Nephron (organoid): ENCODE measurements at regions not wholly inside any gene's neighbourhood (a gene's known extent, or its start where the extent isn't known, plus 50 kb on each side); places are given as distances from the start of the nearest gene placed in this dataset.

Source experiments
- H3K27ac Mint-ChIP-seq, 3 experiments: 2 replicates each; pipeline ENCODE4 v1.8.0; 2020; ENCODE audit warnings: mixed read lengths in 3 of 3, mild to moderate bottlenecking in 2 of 3, moderate library complexity in 1 of 3
- H3K27me3 Mint-ChIP-seq: 2 replicates; pipeline ENCODE4 v1.8.0; 2021; ENCODE audit warnings: low read depth, mild to moderate bottlenecking, moderate library complexity, mixed read lengths
- H3K36me3 Mint-ChIP-seq: 2 replicates; pipeline ENCODE4 v1.8.0; 2020; ENCODE audit warnings: low read depth, mixed read lengths
- H3K4me1 Mint-ChIP-seq: 2 replicates; pipeline ENCODE4 v1.8.0; 2020; ENCODE audit warnings: mixed read lengths
- H3K4me3 Mint-ChIP-seq, 3 experiments: 2 replicates each; pipeline ENCODE4 v1.8.0; 2020; ENCODE audit warnings: mild to moderate bottlenecking in 3 of 3, mixed read lengths in 3 of 3, moderate library complexity in 2 of 3
- H3K9me3 Mint-ChIP-seq: 2 replicates; pipeline ENCODE4 v1.8.0; 2020; ENCODE audit warnings: mixed read lengths
- TF ChIP-seq, protein P1 (sequence below), 3 experiments: fragments of 200-600 bp; sonication (generic); IDR thresholded peaks; one replicate each; pipeline ENCODE4 v1.5.0; 2021; ENCODE audit warnings: antibody characterized with exemption in 3 of 3; ENCODE audit not compliant: unreplicated experiment in 3 of 3

DNA sequence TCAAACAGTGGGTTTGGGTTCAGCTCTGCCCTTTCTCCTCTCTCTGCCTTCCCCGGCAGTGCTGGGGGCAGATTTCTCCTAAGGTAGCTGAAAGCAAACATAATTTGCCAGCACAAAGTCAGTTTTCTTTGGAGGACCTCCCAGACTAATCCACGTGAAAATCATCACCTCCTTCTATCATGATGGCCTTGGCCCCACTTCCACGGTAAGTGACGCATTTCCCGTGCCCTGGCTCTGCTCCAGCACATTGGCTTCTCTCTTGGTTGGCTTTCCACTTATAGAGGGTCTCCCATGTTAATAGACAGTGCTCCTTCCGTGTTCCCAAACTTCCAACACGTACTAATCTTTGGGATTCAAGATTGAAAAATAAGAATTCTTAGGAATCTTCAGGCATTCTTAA lies 74.1 kb upstream of the TRIO start:
- TF ChIP-seq, protein P1, sequence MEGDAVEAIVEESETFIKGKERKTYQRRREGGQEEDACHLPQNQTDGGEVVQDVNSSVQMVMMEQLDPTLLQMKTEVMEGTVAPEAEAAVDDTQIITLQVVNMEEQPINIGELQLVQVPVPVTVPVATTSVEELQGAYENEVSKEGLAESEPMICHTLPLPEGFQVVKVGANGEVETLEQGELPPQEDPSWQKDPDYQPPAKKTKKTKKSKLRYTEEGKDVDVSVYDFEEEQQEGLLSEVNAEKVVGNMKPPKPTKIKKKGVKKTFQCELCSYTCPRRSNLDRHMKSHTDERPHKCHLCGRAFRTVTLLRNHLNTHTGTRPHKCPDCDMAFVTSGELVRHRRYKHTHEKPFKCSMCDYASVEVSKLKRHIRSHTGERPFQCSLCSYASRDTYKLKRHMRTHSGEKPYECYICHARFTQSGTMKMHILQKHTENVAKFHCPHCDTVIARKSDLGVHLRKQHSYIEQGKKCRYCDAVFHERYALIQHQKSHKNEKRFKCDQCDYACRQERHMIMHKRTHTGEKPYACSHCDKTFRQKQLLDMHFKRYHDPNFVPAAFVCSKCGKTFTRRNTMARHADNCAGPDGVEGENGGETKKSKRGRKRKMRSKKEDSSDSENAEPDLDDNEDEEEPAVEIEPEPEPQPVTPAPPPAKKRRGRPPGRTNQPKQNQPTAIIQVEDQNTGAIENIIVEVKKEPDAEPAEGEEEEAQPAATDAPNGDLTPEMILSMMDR (IDR thresholded peaks at IDR 0.05; ENCODE audit: unreplicated experiment in 3 of 3), result no peak
- no peak overlapping the region for H3K27ac Mint-ChIP-seq
- no peaks in the 10 kb centered on the region for H3K27me3 Mint-ChIP-seq
- no peaks in the 10 kb centered on the region for H3K4me1 Mint-ChIP-seq
- no peaks in the 10 kb centered on the region for H3K36me3 Mint-ChIP-seq
- no peak overlapping the region for H3K4me3 Mint-ChIP-seq
- peaks cover 5% of the 10 kb centered on the region for H3K9me3 Mint-ChIP-seq

DNA sequence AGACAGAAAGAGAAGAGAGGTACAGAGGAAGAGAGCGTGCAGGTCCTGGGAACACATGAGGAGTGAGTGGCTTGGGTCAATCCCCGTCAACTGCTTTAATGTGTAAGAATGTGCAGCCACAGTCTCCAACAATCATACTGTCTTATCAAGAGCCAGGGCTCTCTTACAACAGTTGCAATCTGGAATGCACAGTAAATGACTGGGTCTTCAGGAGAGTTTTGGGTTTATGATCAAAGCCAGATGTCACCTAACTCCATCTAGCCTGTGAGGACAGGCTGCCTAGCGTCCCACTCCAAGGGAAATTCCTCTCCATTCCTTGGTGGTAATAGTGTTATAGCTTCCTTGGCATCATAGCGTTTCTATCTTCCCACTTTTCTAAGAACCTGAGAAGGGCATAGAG lies 75.0 kb upstream of the TRIO start:
- peaks cover 5% of the 10 kb centered on the region for H3K9me3 Mint-ChIP-seq
- H3K4me3 Mint-ChIP-seq, result no peak overlapping the region
- no peaks in the 10 kb centered on the region for H3K4me1 Mint-ChIP-seq
- H3K27ac Mint-ChIP-seq, result no peak overlapping the region
- peaks cover 2% of the 10 kb centered on the region for H3K27me3 Mint-ChIP-seq
- TF ChIP-seq, protein P1 (IDR thresholded peaks at IDR 0.05; ENCODE audit: unreplicated experiment in 3 of 3), result no peak
- H3K36me3 Mint-ChIP-seq, result no peaks in the 10 kb centered on the region

DNA sequence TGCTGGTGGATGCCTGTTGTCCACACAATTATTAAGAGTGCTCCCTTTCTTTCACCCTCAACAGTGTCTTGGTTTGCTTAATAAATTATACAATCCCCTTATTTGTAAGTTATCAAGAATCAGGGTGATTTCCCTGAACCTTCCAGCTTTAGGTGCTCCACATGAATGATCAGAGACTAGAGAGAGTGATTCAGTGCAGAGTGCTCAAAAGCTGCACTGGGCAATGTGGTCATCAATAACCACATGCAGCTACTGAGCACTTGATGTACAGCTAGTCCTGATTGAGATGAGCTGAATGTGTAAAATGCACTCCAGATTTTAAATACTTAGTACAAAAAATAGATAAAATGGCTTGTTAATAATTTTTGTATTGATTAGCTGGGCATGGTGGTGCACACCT lies 76.8 kb upstream of the TRIO start:
- Mint-ChIP-seq H3K36me3 (no peaks in the 10 kb centered on the region), H3K27ac (no peak overlapping the region), H3K9me3 (peaks cover 3% of the 10 kb centered on the region), H3K4me3 (no peak overlapping the region), H3K27me3 (peaks cover 4% of the 10 kb centered on the region), H3K4me1 (no peaks in the 10 kb centered on the region)
- TF ChIP-seq, protein P1 (IDR thresholded peaks at IDR 0.05; ENCODE audit: unreplicated experiment in 3 of 3), result no peak

DNA sequence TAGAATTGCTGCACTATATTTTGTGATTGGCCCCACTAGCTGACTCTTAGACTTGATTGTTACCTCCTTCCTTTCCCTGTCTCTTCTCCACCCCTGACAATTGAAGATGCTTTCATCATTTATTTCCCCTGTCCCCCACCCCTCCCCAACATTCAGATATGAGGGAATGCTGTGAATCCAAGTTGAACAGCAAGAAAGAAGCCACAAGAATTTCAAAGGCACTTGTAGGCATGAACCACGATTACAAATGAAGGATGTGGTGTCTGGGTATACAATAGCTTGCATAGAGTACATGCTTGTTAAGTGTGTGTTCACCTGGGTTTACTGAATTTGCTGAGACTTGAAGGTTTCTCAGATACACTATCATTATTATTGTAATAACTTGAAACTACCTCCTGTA lies 78.3 kb upstream of the TRIO start:
- Mint-ChIP-seq H3K36me3 (no peaks in the 10 kb centered on the region), H3K27me3 (peaks cover 4% of the 10 kb centered on the region)

DNA sequence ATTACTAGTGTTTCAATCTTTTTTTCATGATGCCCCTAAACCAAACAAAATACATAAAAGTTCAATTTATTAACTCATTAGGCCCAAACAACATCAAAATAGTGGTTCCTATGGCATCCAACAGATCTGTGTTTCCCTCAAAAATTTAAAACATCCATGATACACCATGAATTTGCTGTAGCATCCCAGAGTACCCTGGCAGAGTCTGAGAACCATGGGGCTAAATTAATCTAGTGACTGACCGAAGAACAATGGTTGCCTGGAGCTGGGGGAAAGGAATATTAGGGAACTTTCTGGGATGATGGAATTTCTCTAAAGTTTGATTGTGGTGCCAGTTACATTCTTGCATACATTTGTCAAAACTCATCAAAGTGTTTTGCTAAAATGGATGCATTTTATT lies 79.5 kb upstream of the TRIO start:
- no peak overlapping the region for H3K27ac Mint-ChIP-seq
- TF ChIP-seq, protein P1 (IDR thresholded peaks at IDR 0.05; ENCODE audit: unreplicated experiment in 3 of 3), result no peak
- H3K4me1 Mint-ChIP-seq, result no peaks in the 10 kb centered on the region
- H3K36me3 Mint-ChIP-seq, result no peaks in the 10 kb centered on the region
- no peak overlapping the region for H3K4me3 Mint-ChIP-seq
- peaks cover 2% of the 10 kb centered on the region for H3K9me3 Mint-ChIP-seq
- H3K27me3 Mint-ChIP-seq, result peaks cover 4% of the 10 kb centered on the region

More for the DNA sequence above, 78.3 kb upstream of the TRIO start:
- H3K27ac Mint-ChIP-seq, result no peak overlapping the region
- TF ChIP-seq, protein P1 (IDR thresholded peaks at IDR 0.05; ENCODE audit: unreplicated experiment in 3 of 3), result no peak
- no peak overlapping the region for H3K4me3 Mint-ChIP-seq
- H3K9me3 Mint-ChIP-seq, result peaks cover 2% of the 10 kb centered on the region
- no peaks in the 10 kb centered on the region for H3K4me1 Mint-ChIP-seq

DNA sequence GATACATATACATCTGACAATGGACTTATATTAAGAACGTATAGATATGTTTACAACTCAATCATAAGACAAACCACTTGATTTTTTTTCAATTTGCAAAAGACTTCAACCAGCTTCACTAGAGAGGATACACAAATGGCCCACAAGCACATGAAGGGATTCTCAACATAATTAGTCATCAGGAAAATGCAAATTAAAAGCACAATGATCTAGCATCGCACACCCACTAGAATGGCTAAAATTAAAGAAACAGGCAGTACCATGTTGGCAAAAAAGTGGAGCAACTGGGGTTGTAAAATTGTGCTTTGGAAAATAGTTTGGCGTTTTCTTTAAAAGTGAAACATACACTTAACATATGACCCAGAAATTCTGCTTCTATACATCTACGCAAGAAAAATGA lies 80.0 kb upstream of the TRIO start:
- H3K27ac Mint-ChIP-seq, result no peak overlapping the region
- peaks cover 4% of the 10 kb centered on the region for H3K27me3 Mint-ChIP-seq
- no peaks in the 10 kb centered on the region for H3K36me3 Mint-ChIP-seq
- H3K9me3 Mint-ChIP-seq, result peaks cover 2% of the 10 kb centered on the region
- H3K4me1 Mint-ChIP-seq, result no peaks in the 10 kb centered on the region
- TF ChIP-seq, protein P1 (IDR thresholded peaks at IDR 0.05; ENCODE audit: unreplicated experiment in 3 of 3), result no peak
- H3K4me3 Mint-ChIP-seq, result no peak overlapping the region
